ENCODE measurements at regions not wholly inside any gene's neighbourhood (a gene's known extent, or its start where the extent isn't known, plus 50 kb on each side); places are given as distances from the start of the nearest gene placed in this dataset.
"Not testable (repeated sequence)": the region's sequence is repeated elsewhere in the genome, so short reads cannot be mapped to it uniquely, and the experiment has no call there.

DNA sequence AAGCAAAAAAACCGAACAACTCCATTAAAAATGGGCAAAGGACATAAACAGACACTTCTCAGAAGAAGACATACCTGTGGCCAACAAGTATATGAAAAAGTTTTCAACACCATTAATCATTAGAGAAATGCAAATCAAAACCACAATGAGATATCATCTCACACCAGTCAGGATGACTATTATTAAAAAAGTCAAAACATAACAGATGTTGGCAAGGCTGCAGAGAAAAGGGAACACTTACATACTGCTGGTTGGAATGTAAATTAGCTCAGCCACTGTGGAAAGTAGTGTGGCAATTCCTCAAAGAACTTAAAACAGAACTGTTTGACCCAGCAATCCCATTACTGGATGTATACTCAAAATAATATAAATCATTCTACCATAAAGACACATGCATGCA, 436.3 kb downstream of the KLHL13 start:
- peak in 2 of 3 donors; percentile 6 to 9 for DNase-seq

DNA sequence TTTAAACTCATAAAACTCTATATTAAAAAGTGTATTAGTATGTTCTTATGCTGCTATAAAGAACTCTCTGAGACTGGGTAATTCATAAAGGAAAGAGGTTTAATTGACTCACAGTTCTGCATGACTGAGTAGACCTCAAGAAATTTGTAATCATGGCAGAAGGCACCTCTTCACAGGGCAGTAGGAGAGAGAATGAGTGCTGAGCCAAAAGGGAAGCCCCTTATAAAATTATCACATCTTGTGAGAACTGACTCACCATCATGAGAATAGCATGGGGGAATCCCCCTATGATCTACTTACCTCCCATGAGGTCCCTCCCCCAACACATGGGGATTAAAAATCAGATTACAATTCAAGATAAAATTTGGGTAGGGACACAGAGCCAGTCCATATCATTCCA, 463.2 kb downstream of the KLHL13 start:
- no peak for DNase-seq

DNA sequence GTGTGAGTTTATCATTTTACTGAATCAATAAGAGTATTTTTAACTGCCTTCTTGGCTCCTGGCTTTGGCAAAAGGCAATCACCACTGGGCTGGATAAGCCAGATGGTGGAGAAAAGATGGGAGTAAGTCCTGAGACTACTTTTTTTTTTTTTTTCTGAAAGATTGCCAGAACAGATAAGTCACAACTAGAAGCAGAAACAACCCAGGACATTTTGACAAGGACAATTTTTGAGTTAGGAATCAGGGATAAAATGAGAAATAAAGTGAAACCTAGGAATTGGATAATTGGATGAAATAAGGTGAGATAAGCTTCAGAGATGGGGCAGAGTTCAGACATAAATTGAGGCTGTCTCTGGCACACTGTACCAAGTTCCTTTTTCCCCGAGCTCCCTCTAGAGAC, 471.0 kb downstream of the KLHL13 start:
- DNase-seq: no peak

DNA sequence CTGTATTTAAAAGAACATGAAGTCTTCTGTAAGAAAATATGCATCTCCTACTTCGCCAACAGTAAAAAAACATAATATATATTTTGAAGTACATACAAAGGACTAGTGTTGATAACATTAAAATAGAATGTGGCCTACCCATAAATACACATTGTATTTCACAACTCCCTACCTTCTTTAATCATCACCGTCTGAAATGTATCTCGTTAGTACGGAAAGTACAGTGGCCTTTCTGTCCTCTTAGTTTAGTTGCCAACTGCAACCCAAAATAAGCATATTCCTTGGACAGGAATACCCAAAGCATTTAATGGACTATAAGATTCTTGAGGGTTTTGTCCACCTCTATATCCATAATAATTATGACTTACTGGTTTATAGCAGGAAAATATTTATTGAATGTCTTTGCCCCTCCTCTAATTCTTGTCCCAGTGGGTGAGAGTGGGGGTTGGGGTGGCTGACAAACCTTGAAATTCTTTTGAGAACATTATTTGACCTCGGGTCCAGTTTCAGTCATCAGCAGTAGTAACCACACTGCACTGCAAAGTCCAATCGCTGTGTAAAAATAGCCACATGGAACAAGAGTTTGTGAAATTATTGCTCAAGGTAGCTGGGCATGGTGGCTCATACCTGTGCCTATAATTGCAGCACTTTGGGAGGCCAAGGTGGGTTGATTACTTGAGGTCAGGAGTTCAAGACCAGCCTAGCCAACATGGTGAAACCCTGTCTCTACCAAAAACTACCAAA, 474.5 kb downstream of the KLHL13 start:
- DNase-seq: no peak

DNA sequence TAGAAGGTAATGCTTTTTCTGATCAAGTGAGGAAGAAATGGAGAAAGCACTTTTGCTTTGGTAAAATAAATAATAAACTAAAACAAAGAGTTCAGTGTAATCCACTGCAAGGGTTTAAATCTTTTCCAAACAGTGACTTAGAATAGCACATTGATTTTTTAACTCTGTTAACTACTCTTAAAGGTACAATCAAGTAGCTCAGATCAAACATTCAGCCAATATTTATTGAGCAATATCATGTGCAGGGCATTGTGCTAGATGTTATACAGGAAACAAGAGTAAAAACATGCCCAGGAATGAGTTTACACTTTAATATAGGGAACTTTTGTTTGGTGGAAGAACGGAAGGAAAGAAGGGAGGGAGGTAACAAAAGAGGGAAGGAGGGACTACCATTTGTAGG, 479.8 kb downstream of the KLHL13 start:
- no peak for DNase-seq

DNA sequence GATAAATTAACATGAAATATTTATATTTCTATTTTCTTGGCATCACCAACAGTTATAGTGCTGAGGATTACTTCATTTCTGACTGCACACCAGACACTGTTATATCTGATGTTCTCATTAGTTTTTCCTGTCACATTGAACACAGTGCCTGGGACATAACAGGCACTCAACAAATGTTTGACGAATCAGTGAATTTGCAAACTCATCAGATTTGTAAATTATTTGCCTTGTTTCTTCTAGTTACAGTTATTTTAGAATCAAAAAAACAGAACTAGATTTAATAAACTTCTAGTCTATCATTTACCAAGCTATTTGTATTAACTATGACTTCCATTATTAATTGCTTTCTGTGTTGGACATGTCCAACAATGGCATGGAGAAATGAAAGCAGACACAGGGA, 483.3 kb downstream of the KLHL13 start:
- no peak for DNase-seq

DNA sequence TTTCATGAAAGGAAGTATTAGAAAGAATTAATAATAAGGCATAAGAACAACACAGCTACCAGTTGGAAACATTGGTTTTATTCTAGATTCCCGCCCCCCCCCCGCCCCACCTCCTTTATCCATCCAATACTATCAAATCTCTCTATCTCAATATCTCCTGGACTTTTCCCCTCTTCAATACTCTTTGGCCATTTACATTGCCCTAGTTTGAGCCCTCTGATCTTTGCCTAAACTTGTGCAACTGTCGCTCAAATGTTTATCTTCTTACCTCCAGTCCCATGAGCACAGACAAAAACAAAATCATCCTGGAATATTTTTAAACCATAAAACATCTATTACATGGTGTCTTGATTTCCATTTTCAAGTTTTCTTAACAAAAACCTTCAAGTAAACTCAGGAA, 488.2 kb downstream of the KLHL13 start:
- DNase-seq: no peak

DNA sequence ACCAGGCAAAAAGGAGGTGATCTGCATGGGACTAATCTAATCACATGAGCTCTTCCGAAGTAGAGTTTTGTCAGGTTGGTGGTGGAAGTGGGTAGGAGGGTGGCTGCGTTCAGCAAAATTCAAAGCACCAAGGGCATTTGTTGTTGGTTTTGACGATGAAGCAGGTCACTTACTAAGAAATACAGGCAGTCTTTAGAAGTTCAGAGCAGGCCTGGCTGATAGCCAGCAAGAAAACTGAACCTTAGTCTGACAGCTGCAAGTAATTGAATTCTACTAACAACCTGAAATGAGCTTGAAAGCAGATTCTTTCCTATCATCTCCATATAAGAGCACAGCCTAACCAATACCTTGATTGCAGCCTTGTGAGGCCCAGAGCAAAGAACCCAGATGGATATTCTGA, 505.8 kb downstream of the KLHL13 start:
- DNase-seq: peak in 1 of 3 donors; percentile 1

DNA sequence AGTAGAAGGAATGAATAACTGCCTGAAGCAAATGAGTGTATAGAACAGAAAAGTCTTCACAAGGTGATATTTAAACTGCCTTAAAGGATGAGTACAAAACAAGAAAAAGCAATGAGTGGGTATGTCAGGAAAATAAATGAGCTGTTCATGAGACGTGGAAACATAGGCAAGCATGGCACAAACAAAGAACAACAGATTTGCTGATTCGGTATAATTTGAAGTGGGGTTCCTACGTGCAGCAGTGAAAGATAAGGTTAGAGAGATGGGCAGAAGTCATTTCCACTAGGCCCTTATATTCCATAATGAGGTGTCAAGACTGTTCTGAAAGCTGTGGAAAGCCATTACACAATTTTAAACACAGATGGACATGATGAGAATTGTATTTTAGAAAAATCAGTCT, 506.6 kb downstream of the KLHL13 start:
- DNase-seq: no peak

DNA sequence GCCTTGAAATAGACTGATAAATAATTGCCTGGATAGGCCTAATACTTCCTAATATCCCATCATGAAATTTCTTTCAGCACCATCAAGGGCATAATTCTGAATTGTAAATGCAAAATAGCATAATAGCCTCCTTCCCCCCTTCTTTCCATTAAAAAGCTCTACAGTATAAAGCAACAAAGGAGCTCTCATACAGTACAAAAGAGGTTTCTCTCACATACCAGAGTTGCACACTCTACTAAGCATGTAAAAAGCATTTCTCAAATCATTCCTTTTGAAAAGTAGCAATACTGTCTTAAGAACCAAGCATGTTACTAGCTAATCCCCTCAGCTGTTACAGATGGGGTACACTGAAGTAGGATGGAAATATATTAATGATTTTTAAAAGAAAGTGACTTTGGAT, 509.0 kb downstream of the KLHL13 start:
- DNase-seq: no peak

DNA sequence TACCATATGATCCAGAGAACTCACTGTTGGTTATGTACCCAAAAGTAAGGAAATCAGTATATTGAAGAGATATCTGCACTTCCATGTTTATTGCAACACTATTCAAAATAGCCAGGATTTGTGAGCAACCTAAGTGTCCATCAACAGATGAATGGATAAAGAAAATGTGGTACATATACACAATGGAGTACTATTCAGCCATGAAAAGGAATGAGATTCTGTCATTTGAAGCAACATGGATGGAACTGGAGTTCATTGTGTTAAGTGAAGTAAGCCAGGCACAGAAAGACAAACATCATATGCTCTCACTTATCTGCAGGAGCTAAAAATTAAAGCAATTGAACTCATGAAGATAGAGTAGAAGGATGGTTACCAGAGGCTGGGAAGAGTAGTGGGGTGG, 510.5 kb downstream of the KLHL13 start:
- not testable (repeated sequence) for DNase-seq

DNA sequence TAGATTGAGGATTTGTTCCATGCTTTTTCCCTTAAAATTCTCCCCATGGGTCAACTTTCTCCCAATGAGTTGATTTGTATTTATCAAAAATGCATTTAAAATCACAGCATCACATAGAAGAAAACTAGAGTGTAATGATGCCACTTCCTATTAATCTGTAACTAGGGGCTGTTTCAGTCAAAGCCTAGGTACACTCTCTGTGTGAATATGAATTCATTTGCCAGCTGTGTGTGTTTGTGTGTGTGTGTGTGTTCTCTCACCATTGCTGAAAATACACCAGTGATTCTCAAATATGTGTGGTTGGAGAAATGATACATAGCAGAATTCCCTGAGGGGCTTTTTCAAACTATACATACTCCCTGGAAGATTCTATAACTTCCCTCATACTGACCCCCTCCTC, 546.5 kb downstream of the KLHL13 start:
- no peak for DNase-seq

DNA sequence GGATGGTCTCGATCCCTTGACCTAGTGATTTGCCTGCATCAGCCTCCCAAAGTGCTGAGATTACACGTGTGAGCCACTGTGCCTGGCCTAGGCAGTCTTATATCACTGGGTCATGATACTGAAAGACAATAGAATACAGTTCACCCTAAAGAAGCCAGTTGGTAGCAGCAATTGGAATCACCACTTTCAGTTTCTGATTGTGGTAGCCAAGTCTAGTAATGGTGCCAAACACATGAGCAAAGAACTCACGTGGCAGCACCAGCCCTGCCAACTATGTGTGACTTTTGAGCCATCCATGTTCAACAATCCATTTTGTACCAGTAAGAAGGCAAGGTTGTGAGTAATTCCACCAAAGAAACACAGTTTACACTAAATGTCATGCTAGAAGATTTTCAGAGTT, 548.4 kb downstream of the KLHL13 start:
- DNase-seq: no peak

DNA sequence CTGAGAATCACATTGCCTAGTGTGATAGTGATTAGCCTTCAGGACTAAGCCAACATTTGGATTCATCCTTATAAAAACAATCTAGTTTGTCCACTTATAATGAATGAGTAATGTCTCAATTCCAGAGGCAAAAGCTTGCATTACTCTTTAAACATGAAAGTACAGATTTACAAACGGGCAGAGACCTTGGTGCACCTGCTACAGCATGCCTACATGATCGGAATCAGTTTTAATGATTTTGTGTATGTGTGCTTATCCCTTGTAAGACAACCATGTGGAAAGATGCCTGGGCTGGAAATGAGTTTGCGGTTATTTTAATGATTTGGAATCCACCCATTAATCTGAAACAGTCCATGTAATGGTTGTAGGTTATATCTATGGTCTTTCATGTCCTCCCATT, 572.7 kb downstream of the KLHL13 start:
- no peak for DNase-seq

DNA sequence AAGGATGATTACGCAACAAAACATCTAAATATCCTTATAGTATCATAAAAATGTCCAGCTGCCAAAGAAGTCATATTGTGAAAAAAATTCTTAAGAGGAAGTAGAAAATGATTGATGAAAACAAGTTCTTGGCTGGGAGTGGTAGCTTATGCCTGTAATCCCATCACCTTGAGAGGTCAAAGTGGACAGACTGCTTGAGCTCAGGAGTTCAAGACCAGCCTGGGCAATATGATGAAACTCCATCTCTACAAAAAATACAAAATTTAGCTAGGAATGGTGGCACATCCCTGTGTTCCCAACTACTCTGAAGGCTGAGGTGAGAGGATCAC, 577.6 kb downstream of the KLHL13 start:
- peak in 1 of 3 donors; percentile 1 for DNase-seq

DNA sequence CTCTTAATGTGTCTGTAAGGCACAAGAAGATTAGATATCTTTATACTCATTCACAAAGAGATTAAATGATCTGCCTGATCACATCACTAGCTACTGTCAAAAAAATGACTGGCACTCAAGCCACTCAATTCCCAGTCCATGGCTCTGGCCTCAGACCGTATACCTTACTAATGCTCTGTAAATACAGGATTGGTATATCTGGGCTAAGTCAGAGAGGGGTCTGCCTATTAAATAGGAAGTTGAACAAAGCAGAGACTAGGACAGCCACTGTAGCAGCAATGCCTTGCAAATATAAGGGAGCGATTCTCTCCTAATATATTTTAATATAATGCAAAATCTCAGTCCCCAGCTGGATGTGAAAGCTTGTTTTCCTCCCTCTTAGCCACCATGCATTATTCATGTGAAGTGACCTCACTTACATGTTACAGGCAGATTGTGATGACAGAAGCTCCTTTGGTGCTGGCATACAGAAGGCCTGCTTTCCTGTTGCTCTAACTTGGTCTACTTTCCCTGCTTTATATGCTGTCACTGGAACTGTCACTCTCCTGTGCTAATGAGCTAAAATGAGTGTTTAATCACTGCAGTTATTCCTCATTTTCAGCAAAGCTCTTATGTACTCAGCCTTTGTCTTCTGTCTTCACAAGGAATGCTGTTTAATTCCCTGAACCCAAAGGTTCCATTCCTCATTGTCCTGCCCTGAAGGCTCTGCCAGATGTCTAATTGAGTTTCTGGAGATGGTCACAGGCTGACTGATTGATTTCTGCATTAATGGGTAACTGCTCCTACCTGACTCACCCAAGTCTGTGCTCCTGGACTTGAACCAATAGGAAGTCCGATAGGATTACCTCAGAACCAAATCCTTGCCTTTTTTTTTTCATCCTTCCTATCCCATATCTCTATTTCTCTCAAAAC, 578.2 kb downstream of the KLHL13 start:
- DNase-seq: peak in 1 of 3 donors; percentile 7

DNA sequence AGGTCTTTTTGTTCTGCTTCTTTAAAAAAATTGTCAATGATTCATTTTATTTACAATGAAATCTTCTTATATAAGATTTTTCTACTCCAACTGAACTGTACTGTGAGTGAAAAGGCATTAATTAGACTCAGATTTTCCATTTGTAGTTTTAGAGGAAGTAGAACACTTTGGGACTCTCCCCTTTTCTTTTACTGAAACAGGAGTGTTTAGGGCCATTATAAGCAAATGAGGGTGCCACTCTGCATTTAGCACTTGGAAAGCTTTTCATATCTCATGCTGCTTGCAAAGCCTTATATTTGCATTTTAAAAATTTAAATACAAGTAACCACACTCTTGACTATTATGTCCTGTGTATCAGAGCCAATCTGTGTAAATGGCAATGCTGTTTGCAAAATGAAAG, 584.3 kb downstream of the KLHL13 start:
- DNase-seq: no peak

DNA sequence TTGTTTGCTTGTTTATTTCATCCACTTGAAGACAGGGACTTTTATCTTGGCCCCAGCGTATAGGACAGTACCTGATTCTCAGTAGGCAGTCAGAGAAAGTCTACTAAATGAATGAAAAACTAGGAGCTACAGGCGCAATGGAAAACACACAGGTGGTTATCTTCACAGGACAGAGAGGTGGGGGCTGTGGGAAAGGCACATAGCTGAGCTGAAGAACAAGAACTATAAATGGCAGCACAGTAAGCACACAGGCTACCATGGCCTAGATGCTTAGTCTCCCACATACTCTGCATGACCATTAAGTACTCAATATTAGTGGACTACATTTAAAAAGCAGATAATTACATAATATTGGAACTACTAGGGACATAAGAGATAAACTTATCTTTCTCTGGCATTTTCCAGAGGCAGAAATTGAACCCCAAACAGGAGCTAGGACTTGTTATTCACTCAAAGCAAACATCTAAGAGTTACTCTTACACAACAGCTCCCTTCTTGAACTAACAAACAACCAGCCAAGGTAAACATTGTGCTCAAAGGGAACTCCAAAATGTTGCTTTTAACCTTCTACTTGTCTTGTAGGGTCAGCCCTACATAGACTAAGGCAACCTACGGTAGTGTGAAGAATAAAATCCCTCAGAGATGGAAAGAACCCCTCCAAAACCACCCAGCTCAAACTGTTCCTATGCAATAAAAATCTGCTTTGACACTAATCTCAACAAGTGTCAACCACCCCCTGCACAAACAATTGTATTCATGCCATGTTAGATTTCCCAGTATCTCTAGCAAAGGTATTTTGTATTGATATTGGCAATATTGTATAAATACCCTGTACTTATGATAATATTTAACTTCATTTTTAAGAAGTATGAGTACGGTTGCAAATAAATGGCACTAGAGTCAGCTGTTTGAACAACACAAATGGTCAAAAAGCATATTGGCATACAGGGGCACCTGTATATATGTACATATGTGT, 593.6 kb downstream of the KLHL13 start:
- no peak for DNase-seq

DNA sequence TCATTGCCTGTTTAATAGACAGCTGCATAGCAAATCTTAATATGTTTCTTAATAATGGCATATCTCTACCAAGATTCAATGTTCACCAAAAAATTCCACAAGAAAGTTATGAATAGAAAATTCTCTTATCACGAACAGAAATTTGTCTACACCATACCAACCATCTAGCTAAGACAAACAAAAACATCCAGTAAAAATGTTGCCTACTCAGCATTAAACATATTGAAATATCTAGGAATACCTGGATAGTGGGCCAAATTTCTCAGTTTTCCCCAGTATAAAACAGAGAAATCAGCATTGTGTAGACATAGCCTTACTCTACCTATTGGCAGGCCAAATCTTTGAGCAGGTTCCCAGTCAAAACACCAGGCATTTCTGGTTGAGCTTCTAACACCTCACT, 598.6 kb downstream of the KLHL13 start:
- DNase-seq: no peak

DNA sequence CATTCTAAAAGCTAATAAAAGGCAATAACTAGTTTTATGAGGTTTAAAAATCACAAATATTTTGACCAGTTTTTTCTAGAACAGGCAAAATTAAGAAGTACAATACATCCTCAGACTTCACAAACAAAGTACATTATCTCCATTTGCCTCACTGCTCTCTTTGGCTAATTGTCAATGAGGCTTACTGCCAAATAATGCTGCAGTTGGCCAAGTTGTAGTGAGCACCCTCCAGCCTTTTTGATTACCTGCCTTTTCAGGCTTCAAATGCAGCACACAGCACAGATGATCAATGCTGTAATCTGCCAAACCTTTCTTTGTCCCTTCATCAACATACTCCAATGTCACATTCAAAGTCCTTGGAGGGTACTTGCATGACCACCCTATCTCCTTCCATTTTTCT, 605.2 kb downstream of the KLHL13 start:
- no peak for DNase-seq

DNA sequence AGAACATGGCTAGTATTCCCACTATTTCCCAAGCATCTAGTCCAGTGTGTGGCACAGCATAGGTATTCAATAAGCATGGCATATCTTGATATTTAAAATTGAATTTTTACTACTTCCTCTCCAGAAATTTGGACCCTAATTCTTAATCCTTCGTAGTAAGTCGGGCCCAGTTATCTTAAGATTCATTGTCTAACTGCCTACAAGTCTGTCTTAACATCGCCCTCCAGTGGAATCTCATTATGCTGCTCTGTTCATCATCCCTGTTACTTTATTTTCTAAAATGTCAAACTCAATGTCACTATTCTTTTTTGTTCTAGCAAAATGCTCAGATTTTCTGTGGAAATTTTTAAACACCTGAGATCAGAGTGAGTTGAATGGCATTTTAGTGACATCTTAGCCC, 606.2 kb downstream of the KLHL13 start:
- DNase-seq: peak in 1 of 3 donors; percentile 30

DNA sequence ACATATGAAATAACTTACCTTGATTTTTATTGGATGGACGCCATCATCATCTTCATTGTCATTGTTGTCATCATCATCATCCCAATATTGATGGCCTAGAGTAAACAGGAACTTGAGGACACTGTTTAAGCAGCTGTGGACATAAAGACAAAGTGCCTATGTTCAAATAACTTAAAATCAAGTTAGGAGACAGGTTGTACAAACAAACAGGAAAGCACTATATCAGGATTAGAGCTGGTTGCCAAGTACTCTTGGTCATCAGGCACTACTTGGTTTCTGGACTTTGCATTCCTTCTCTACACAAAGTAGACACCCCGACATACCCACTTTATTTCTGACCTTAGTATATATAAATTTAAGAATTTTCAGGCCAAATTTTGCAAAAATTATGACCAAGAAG, 608.6 kb downstream of the KLHL13 start:
- no peak for DNase-seq
